SH-SY5Y (cell line): ENCODE measurements at regions not wholly inside any gene's neighbourhood (a gene's known extent, or its start where the extent isn't known, plus 50 kb on each side); places are given as distances from the start of the nearest gene placed in this dataset.

ENCODE experiments used
- GATA2 ChIP-seq: IDR thresholded peaks from 2 replicates; pipeline ENCODE4 v1.6.1; 2011; ENCODE audit warnings: mild to moderate bottlenecking, low read depth, low read length
- GATA3 ChIP-seq: IDR thresholded peaks from 2 replicates; pipeline ENCODE4 v1.6.1; 2011; ENCODE audit warnings: low read depth, mild to moderate bottlenecking, low read length, moderate library complexity

DNA sequence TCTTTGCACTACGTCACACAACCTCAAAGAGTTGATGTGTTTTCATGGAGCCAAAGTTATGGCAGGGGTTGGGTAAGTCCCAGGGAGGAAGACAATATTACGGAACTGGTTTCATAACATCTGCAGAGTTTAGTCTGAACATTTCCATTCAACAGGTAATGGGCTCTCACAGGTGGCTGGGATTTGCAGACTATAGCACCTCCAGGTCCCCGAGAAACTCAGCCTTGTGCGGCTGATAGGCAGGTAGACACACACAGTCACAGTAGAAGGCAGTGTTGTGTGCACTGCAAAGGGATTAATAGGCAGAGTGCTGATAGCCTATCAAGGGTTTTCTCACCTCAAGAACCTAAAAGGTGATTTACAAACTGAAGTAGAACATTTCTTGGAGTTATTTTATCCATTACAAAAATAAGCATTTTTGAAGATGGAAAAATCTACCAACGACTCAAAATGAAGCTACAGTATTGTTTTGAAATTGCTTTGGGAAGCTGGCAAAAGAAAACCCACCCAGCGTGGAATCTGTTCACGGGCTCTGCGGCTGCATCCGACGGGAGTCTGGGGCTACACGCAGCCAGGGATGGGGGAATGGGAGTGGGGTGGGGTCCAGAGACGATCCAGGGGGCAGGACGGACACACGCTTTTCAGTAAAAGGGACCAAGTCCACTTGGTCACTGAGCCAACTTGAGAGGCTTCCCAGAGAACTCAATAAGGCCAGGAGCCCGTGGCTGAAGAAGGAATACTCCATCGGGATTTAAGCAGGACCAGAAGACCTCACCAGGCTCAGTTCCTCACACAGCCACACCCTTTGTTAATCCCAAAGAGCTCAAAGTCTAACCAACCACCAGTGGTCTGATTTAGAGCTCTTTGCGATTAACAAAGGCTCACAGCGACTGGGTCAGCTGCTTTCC lies 82.9 kb downstream of the CHRNA1 start:
- no peak for TF ChIP-seq GATA2
- TF ChIP-seq GATA3: no peak
